Activated gamma-delta T cell treated with Interleukin-2 at 50 U/mL for 16 hours (primary cell): ENCODE measurements at regions not wholly inside any gene's neighbourhood (a gene's known extent, or its start where the extent isn't known, plus 50 kb on each side); places are given as distances from the start of the nearest gene placed in this dataset.

ENCODE experiments used
- DNase-seq: peaks from one replicate; pipeline ENCODE4 v3.0.0-alpha.2; 2020

- no peak for DNase-seq
These were observed 1465.7 kb upstream of the PIK3C3 start for GRCh38 chr18:40489301-40489700.

- no peak for DNase-seq
These were observed 1469.7 kb upstream of the PIK3C3 start for GRCh38 chr18:40485318-40485717.

- no peak for DNase-seq
These were observed 1481.6 kb upstream of the PIK3C3 start for GRCh38 chr18:40473221-40474029.

- DNase-seq = no peak
These were observed 1484.3 kb upstream of the PIK3C3 start for GRCh38 chr18:40470723-40471122.

GRCh38 chr18:40469851-40470250 is 1485.2 kb upstream of the PIK3C3 start:
- no peak for DNase-seq

- no peak for DNase-seq
These were observed 1485.7 kb upstream of the PIK3C3 start for GRCh38 chr18:40469316-40469715.

- DNase-seq = no peak
These were observed 1491.0 kb upstream of the PIK3C3 start for GRCh38 chr18:40464032-40464431.

GRCh38 chr18:40453903-40454302 is 1501.1 kb upstream of the PIK3C3 start:
- no peak for DNase-seq

- DNase-seq = no peak
These were observed 1502.4 kb upstream of the PIK3C3 start for GRCh38 chr18:40452599-40452998.

GRCh38 chr18:40450751-40451150 is 1504.3 kb upstream of the PIK3C3 start:
- no peak for DNase-seq

GRCh38 chr18:40447820-40448219 is 1507.2 kb upstream of the PIK3C3 start:
- DNase-seq = no peak

GRCh38 chr18:40440088-40440487 is 1514.9 kb upstream of the PIK3C3 start:
- no peak for DNase-seq

GRCh38 chr18:40437517-40437916 is 1517.5 kb upstream of the PIK3C3 start:
- no peak for DNase-seq

- no peak for DNase-seq
These were observed 1523.7 kb upstream of the PIK3C3 start for GRCh38 chr18:40431071-40431985.

GRCh38 chr18:40423291-40423690 is 1531.7 kb upstream of the PIK3C3 start:
- no peak for DNase-seq

- no peak for DNase-seq
These were observed 1534.4 kb upstream of the PIK3C3 start for GRCh38 chr18:40420675-40421074.

- no peak for DNase-seq
These were observed 1537.5 kb upstream of the PIK3C3 start for GRCh38 chr18:40417501-40417900.

- no peak for DNase-seq
These were observed 1539.2 kb upstream of the PIK3C3 start for GRCh38 chr18:40415821-40416220.

GRCh38 chr18:40415176-40415791 is 1539.8 kb upstream of the PIK3C3 start:
- no peak for DNase-seq

- DNase-seq = no peak
These were observed 1540.8 kb upstream of the PIK3C3 start for GRCh38 chr18:40414155-40414754.

GRCh38 chr18:40413160-40413559 is 1541.9 kb upstream of the PIK3C3 start:
- DNase-seq = no peak

GRCh38 chr18:40412410-40412809 is 1542.6 kb upstream of the PIK3C3 start:
- DNase-seq = no peak

GRCh38 chr18:40407909-40408308 is 1547.1 kb upstream of the PIK3C3 start:
- DNase-seq = no peak
